IPS-18a (cell line): ENCODE measurements at regions not wholly inside any gene's neighbourhood (a gene's known extent, or its start where the extent isn't known, plus 50 kb on each side); places are given as distances from the start of the nearest gene placed in this dataset.

Experiments used
- H3K27ac ChIP-seq: one replicate; pipeline ENCODE4 v1.5.1; 2013; ENCODE audit warnings: low read length
- H3K27me3 ChIP-seq: one replicate; pipeline ENCODE4 v1.6.1; 2013; ENCODE audit warnings: mild to moderate bottlenecking, low read length; ENCODE audit not compliant: control insufficient read depth, insufficient read depth
- H3K36me3 ChIP-seq: one replicate; pipeline ENCODE4 v1.6.1; 2013; ENCODE audit warnings: low read depth, low read length; ENCODE audit not compliant: control insufficient read depth
- H3K4me1 ChIP-seq: one replicate; pipeline ENCODE4 v1.6.1; 2013; ENCODE audit warnings: low read depth, low read length; ENCODE audit not compliant: control insufficient read depth
- H3K4me3 ChIP-seq: one replicate; pipeline ENCODE4 v1.5.1; 2013; ENCODE audit warnings: low read length
- H3K9ac ChIP-seq: one replicate; pipeline ENCODE4 v1.6.1; 2013; ENCODE audit warnings: mild to moderate bottlenecking, low read length, moderate library complexity
- H3K9me3 ChIP-seq: one replicate; pipeline ENCODE4 v1.6.1; 2013; ENCODE audit warnings: low read depth, low read length; ENCODE audit not compliant: control insufficient read depth

DNA sequence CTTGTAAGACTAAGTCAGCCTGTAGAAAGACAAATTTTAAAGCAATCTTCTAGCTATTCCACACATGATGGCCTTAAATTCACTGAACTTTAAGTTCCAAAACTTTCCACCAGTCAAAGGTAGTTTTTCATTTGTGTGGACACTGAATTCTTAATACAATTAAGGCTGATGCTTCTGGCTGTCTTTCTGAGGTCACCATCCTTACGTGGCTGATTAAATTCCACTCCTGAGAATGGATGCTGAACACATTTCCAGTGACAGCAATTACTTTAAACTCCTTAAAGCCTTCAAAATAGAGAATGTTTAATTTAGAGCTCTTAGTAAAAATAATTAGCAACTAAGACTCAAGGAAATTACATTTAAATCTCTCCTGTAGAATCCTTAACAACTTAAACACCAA is 142.6 kb upstream of the COL1A2 start:
- H3K4me1 ChIP-seq = no peaks in the 10 kb centered on the region
- H3K36me3 ChIP-seq = no peaks in the 10 kb centered on the region
- no peak overlapping the region for H3K9ac ChIP-seq
- H3K9me3 ChIP-seq = no peaks in the 10 kb centered on the region
- H3K4me3 ChIP-seq = no peak overlapping the region
- no peak overlapping the region for H3K27ac ChIP-seq
- no peaks in the 10 kb centered on the region for H3K27me3 ChIP-seq

DNA sequence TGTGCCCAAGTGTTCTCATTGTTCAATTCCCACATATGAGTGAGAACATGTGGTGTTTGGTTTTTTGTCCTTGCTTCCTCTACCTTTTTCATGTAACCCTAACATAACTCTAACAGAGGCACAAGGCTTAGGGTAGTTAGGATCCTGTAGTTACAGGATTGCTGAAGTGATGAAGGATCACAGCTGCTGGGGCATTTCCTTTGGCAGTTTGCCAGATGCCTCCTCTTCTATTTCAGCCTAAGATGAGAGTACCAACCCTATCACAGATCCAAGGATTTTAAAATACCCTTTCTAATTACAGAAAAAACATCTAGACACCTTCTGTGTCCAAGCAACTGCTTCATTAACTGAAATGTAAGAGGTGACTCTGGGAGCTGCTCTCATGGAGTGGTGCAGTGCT is 141.7 kb upstream of the COL1A2 start:
- H3K27ac ChIP-seq = no peak overlapping the region
- no peak overlapping the region for H3K9ac ChIP-seq
- H3K4me1 ChIP-seq = no peaks in the 10 kb centered on the region
- no peaks in the 10 kb centered on the region for H3K27me3 ChIP-seq
- H3K9me3 ChIP-seq = no peaks in the 10 kb centered on the region
- H3K4me3 ChIP-seq = no peak overlapping the region
- no peaks in the 10 kb centered on the region for H3K36me3 ChIP-seq

DNA sequence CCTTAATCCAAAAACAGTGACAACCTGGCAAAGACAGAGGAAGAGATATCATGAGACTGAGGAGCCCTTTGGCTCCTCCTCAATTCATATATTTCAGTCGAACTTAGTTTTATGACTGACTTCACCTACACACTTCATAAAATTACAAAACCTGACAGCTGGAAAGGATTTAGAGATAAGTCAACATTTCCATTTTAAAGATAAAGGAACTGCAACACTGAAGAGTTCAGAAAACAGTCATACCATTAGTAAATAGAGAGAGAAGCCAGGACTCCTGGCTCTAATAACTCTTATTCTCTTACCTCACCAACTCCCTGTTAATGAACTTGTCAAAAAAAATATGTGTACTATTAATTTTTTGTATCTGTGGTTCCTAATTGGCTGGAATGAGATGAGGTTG is 141.0 kb upstream of the COL1A2 start:
- Histone ChIP-seq H3K36me3 (no peaks in the 10 kb centered on the region), H3K9ac (no peak overlapping the region), H3K27me3 (no peaks in the 10 kb centered on the region), H3K4me3 (no peak overlapping the region), H3K4me1 (peaks cover 2% of the 10 kb centered on the region), H3K9me3 (no peaks in the 10 kb centered on the region), H3K27ac (no peak overlapping the region)

DNA sequence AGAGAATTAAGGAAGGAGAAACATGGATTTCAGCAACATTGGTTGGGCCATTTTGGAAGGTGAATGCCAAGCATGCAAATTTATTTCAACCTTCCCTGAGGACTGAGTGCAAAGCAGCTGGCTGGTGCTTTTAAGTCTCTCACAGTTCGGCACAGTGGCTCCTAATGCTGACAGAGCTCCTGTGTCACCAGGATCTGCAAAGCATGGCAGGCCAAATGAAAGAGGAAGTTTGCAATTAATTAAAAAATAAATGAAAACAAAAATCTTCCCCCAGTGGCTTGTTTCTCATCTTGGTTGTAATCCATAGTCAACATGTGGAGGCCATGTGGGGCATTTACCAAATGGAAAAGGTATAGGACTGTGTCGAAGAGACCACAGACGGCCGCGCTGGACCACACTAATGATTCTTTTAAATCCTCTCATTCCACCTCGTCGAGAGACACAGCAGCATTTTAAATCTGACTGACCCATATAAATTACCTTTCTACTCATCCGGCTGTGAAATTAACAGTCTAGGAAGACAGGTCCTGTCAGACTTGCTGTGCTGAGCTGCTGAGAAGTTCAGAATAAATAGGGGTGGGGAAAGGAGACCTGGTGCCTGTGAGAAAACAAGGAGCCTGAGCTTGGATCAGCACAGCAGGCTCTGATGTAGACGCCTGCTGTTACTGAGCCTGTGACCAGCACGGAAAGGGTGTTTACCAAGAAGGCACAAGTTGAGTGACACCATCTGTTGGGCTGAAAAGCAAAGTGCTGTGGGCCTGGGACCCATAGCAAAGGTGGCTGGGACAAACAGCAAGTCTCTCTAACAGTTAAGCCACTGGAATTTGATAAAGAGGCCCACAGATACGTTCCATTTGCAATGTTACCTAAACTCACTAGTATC is 136.0 kb upstream of the COL1A2 start:
- no peaks in the 10 kb centered on the region for H3K27me3 ChIP-seq
- H3K9me3 ChIP-seq = no peaks in the 10 kb centered on the region
- H3K36me3 ChIP-seq = no peaks in the 10 kb centered on the region
- peaks cover 4% of the 10 kb centered on the region for H3K4me1 ChIP-seq
- no peak overlapping the region for H3K27ac ChIP-seq
- no peak overlapping the region for H3K9ac ChIP-seq
- no peak overlapping the region for H3K4me3 ChIP-seq

- no peak overlapping the region for H3K4me3 ChIP-seq
- no peaks in the 10 kb centered on the region for H3K9me3 ChIP-seq
- H3K27me3 ChIP-seq = no peaks in the 10 kb centered on the region
- peaks cover 4% of the 10 kb centered on the region for H3K4me1 ChIP-seq
- no peak overlapping the region for H3K9ac ChIP-seq
- no peak overlapping the region for H3K27ac ChIP-seq
- H3K36me3 ChIP-seq = no peaks in the 10 kb centered on the region
Observed at GRCh38 chr7:94261067-94261466, 133.6 kb upstream of the COL1A2 start.

DNA sequence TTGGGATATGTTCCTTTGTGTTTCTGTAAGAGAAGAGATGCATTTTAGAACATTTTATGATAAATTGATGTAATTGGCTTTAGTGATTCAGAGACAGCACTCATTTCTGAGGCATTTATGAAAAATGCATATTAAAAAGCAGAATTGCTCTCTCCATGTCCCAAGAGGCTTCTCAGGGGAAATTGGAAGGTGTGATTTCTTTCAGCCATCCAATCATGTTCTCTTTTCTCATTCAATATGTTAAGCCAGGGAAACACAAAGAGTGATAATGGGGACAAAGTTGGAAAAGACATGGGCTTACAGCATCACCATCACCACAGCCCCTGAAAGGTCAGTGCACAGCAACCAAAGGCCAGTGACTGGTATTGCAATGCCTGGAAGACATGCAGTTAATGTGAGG is 129.9 kb upstream of the COL1A2 start:
- H3K9ac ChIP-seq = no peak overlapping the region
- no peaks in the 10 kb centered on the region for H3K36me3 ChIP-seq
- no peaks in the 10 kb centered on the region for H3K9me3 ChIP-seq
- H3K4me3 ChIP-seq = no peak overlapping the region
- no peak overlapping the region for H3K27ac ChIP-seq
- no peaks in the 10 kb centered on the region for H3K27me3 ChIP-seq
- no peaks in the 10 kb centered on the region for H3K4me1 ChIP-seq

DNA sequence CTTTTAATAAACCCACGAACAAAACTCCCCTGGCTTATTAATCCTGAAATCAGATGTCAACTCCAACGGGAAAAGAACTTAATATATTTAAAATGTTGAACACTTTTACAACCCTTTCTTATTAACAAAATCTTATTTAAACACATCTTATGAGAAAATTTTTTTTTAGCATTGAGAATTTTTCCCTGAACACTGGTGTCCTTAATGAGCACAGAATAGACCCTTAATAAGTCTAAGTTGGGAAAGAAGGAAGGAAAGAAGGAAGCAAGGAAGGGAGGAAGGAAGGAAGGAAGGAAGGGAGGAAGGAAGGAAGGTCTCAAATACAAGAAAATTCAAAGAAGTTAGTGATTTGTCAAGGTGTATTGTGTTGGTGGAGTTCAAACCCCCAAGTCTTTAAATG is 129.2 kb upstream of the COL1A2 start:
- no peaks in the 10 kb centered on the region for H3K4me1 ChIP-seq
- H3K9ac ChIP-seq = no peak overlapping the region
- no peaks in the 10 kb centered on the region for H3K36me3 ChIP-seq
- no peaks in the 10 kb centered on the region for H3K27me3 ChIP-seq
- H3K27ac ChIP-seq = no peak overlapping the region
- H3K4me3 ChIP-seq = no peak overlapping the region
- no peaks in the 10 kb centered on the region for H3K9me3 ChIP-seq

- Histone ChIP-seq H3K9ac (no peak overlapping the region), H3K27me3 (no peaks in the 10 kb centered on the region), H3K4me3 (no peak overlapping the region), H3K9me3 (no peaks in the 10 kb centered on the region), H3K27ac (no peak overlapping the region), H3K36me3 (no peaks in the 10 kb centered on the region), H3K4me1 (no peaks in the 10 kb centered on the region)
Observed at GRCh38 chr7:94266238-94266644, 128.5 kb upstream of the COL1A2 start.

GRCh38 chr7:94270772-94271171 is 123.9 kb upstream of the COL1A2 start:
- no peak overlapping the region for H3K4me3 ChIP-seq
- no peaks in the 10 kb centered on the region for H3K27me3 ChIP-seq
- H3K27ac ChIP-seq = no peak overlapping the region
- no peaks in the 10 kb centered on the region for H3K36me3 ChIP-seq
- no peaks in the 10 kb centered on the region for H3K9me3 ChIP-seq
- no peaks in the 10 kb centered on the region for H3K4me1 ChIP-seq
- no peak overlapping the region for H3K9ac ChIP-seq

DNA sequence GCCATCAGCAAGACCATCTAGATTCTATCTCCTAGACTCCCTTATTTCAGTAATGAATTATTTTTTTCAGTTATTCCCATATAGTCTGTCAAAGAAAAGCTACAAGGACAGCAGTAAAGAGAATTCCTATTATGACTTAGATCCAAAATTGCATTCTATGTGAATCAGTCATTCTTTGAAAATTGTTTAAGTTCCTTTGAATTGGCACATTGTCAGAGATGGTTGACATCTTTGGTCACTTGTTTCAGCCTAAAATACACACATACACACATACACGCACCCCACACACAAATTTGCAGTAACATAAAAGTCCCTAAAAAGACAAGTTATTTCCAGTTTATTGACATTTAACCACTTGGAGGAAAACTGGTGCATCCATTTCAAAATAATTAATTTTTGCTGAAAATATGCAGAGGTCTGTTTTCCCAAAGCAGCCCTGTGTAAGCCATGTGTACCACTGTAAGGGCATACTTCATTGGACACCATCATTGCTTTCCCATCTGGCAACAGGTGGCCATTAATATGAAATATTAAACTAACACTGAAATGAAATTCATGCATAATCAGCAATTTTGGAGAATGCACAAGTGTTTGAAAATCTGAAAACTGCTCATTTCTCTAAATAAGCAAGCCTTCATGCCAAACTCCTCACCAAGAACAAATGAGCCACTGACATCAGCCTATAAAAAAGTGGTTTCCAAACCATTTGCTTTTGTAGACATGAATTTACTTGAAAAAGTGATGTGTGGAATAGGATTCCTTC is 121.7 kb upstream of the COL1A2 start:
- Histone ChIP-seq H3K9me3 (no peaks in the 10 kb centered on the region), H3K36me3 (no peaks in the 10 kb centered on the region), H3K27ac (no peak overlapping the region), H3K4me1 (no peaks in the 10 kb centered on the region), H3K4me3 (no peak overlapping the region), H3K9ac (no peak overlapping the region), H3K27me3 (no peaks in the 10 kb centered on the region)

GRCh38 chr7:94274828-94275227 is 119.9 kb upstream of the COL1A2 start:
- H3K9ac ChIP-seq = no peak overlapping the region
- no peak overlapping the region for H3K4me3 ChIP-seq
- no peak overlapping the region for H3K27ac ChIP-seq
- H3K4me1 ChIP-seq = no peaks in the 10 kb centered on the region
- no peaks in the 10 kb centered on the region for H3K36me3 ChIP-seq
- no peaks in the 10 kb centered on the region for H3K9me3 ChIP-seq
- no peaks in the 10 kb centered on the region for H3K27me3 ChIP-seq

DNA sequence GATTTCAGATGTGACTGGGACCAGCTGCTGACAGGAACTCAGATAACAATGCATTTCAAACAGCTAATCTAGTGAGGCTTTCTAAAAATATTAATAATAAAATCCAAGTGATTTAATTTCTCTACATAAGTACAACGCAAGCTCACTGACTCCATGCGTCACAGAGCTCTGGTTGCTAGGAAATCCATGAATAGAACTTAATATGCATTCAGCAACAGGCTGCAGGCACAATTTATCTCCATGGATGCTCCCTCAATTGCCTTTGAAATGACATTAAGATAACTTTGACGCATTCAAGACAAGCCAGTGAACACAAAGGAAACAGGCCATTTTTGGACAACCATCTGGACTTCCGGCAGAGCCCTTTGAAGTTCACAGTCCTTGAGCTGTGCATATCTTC is 118.7 kb upstream of the COL1A2 start:
- Histone ChIP-seq H3K9ac (no peak overlapping the region), H3K4me3 (no peak overlapping the region), H3K27me3 (no peaks in the 10 kb centered on the region), H3K36me3 (no peaks in the 10 kb centered on the region), H3K4me1 (no peaks in the 10 kb centered on the region), H3K9me3 (no peaks in the 10 kb centered on the region), H3K27ac (no peak overlapping the region)
